ENCODE measurements at regions not wholly inside any gene's neighbourhood (a gene's known extent, or its start where the extent isn't known, plus 50 kb on each side); places are given as distances from the start of the nearest gene placed in this dataset.

DNA sequence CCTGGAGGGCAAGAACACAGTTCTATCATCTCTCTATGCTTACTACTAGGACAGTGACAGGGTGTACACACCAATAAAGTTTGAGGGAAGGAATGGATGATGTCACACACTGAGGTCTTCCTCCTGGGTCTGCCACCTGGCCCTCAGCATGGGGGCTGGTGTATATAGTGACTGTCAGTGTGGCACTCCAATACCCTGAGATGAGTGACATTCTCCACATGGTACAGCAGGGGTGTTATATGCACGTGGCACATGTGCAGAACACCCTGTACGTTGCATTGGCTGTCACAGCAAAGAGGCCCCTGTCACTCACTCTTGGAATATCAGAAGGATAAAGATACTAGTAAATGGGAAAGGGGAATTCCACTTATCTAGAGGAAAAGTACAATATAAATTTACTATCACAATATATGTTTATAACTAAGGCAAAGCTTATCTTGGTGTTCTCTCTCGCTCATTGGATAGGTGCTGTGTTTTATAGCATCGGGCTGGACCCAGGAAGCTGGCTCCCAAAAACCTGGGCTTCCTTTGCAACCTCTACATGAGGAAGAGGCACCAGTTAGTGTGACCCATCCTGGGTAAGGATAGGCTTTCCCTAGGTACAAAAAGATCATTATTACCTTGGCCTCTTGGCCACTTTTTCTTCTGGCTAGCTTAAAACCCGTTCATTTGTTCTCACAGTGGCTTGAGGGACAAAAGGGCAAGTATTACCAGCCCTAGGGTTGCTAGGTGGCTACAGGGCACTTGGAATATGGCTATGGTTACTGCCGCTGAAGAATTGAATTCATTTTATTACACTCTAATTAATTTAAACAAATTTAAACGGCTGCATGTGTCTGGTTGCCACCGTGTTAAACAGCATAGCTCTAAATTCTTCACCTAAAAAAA lies 54.8 kb upstream of the HES1 start:
- H3K4me3 ChIP-seq (ENCODE audit: extremely low read depth in 1 of 4, insufficient read depth in 2 of 4, low read depth in 3 of 4, low read length in 4 of 4): no peak overlapping the region
- H2BK20ac ChIP-seq (ENCODE audit: low read length): no peak overlapping the region
- H3K27ac ChIP-seq (ENCODE audit: low read depth, low read length): no peak overlapping the region
- H3K9me3 ChIP-seq (ENCODE audit: insufficient read depth in 2 of 2, low read depth in 1 of 2, low read length in 1 of 2): no peaks in the 10 kb centered on the region
- H2BK5ac ChIP-seq (ENCODE audit: low read depth, low read length): no peak overlapping the region
- no peak overlapping the region for H2AFZ ChIP-seq (ENCODE audit: low read length)
- WGBS, 2 experiments (ENCODE audit: extremely low coverage in 1 of 2, insufficient coverage in 1 of 2, insufficient read length in 1 of 2, insufficient replicate concordance in 2 of 2, low coverage in 1 of 2, low lambda C conversion rate in 2 of 2, missing lambda C conversion rate in 1 of 2): 81% methylated on average over 8 of the region's 8 CpGs; no CpG with 5 or more reads in 1 of the 2 experiments
- no peak overlapping the region for H2AK5ac ChIP-seq (ENCODE audit: low read depth, low read length)
- no peak overlapping the region for H3K14ac ChIP-seq (ENCODE audit: insufficient read length)
- peaks cover 0 to 7% (median 0%) of the 10 kb centered on the region in 4 experiments; a peak in 1 of 7 replicates for H3K27me3 ChIP-seq (replicated peaks in 1 of 4; ENCODE audit: control insufficient read depth in 3 of 4, extremely low read depth in 1 of 4, insufficient read depth in 3 of 4, low read length in 3 of 4)
- no peak for TF ChIP-seq CHD2 (IDR thresholded peaks at IDR 0.05; ENCODE audit: low read length)
- TF ChIP-seq MAFK (IDR thresholded peaks at IDR 0.05; ENCODE audit: low read depth, low read length): no peak
- TF ChIP-seq KDM5A (IDR thresholded peaks at IDR 0.05; ENCODE audit: low read length): no peak
- TF ChIP-seq, protein P1, sequence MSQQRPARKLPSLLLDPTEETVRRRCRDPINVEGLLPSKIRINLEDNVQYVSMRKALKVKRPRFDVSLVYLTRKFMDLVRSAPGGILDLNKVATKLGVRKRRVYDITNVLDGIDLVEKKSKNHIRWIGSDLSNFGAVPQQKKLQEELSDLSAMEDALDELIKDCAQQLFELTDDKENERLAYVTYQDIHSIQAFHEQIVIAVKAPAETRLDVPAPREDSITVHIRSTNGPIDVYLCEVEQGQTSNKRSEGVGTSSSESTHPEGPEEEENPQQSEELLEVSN (IDR thresholded peaks at IDR 0.05): no peak
- TF ChIP-seq CBX5 (IDR thresholded peaks at IDR 0.05; ENCODE audit: low read depth, low read length): no peak
- no peak for TF ChIP-seq TAF1 (IDR thresholded peaks at IDR 0.05; ENCODE audit: low read depth, low read length)
- H3K79me1 ChIP-seq (ENCODE audit: low read depth, low read length): no peaks in the 10 kb centered on the region
- H3K4me1 ChIP-seq (replicated peaks in 1 of 4; ENCODE audit: control insufficient read depth in 3 of 4, insufficient read depth in 4 of 4, low read length in 3 of 4): peaks cover 0 to 8% (median 6%) of the 10 kb centered on the region in 4 experiments; a peak in 6 of 7 replicates
- ChIA-PET CTCF (ENCODE audit: partially characterized antibody) (interaction anchor here (0.5 to 0.9 kb wide), 3 partner anchors 10 to 113 kb away, joined by 3 to 4 read pairs (median 3); no protein-coding TSS in a partner anchor), POLR2A (ENCODE audit: partially characterized antibody) (interaction anchor here (0.6 to 1.6 kb wide), 4 partner anchors 54 to 284 kb away, joined by 3 to 4 read pairs (median 3); partner anchors contain the start of gene HES1)
- H2BK12ac ChIP-seq (ENCODE audit: low read depth, low read length): no peak overlapping the region
- no peak overlapping the region for H4K8ac ChIP-seq (ENCODE audit: extremely low read depth, insufficient read depth, low read length)
- H3K23ac ChIP-seq (ENCODE audit: insufficient read length): no peak overlapping the region
- no peak overlapping the region for H3K9ac ChIP-seq (replicated peaks in 1 of 4; ENCODE audit: extremely low read depth in 1 of 4, low read depth in 3 of 4, low read length in 3 of 4)
- no peak overlapping the region for H3K18ac ChIP-seq (ENCODE audit: extremely low read depth, low read length)
- no peaks in the 10 kb centered on the region; the same call in 1 of the 2 replicates for H3K23me2 ChIP-seq (ENCODE audit: low read depth, low read length)
- no peak for FAIRE-seq
- H4K91ac ChIP-seq (replicated peaks; ENCODE audit: insufficient read length, low read length): no peak overlapping the region
- no peak overlapping the region for H2BK120ac ChIP-seq (replicated peaks; ENCODE audit: low read depth, low read length)
- H4K20me1 ChIP-seq (replicated peaks in 1 of 2; ENCODE audit: control insufficient read depth in 1 of 2, insufficient read depth in 2 of 2, low read length in 2 of 2): no peaks in the 10 kb centered on the region
- no peaks in the 10 kb centered on the region for H3K36me3 ChIP-seq (ENCODE audit: control insufficient read depth in 2 of 4, insufficient read depth in 4 of 4, low read length in 3 of 4)
- H3K4ac ChIP-seq (replicated peaks; ENCODE audit: insufficient read length, low read depth, low read length): no peak overlapping the region
- H3K79me2 ChIP-seq (ENCODE audit: control insufficient read depth in 1 of 2, insufficient read depth in 2 of 2, low read length in 2 of 2): no peaks in the 10 kb centered on the region
- H3K56ac ChIP-seq (replicated peaks; ENCODE audit: insufficient read length, low read depth, low read length): no peak overlapping the region
- H4K5ac ChIP-seq (ENCODE audit: insufficient read length, low read depth, low read length): no peak overlapping the region
- no peak for DNase-seq (ENCODE audit: low read depth in 1 of 2, low spot score in 2 of 2)
- H2BK15ac ChIP-seq (ENCODE audit: low read length): no peak overlapping the region
- no peak overlapping the region for H3K4me2 ChIP-seq (ENCODE audit: insufficient read depth in 1 of 2, low read depth in 2 of 2, low read length in 2 of 2)

Measured in H1 (cell line).